Endothelial cell of umbilical vein (primary cell): ENCODE measurements at regions not wholly inside any gene's neighbourhood (a gene's known extent, or its start where the extent isn't known, plus 50 kb on each side); places are given as distances from the start of the nearest gene placed in this dataset.

ENCODE experiments used
- CTCF ChIP-seq, 2 donors: IDR thresholded peaks; 1 replicate in 1 of 2; 2 replicates in 1 of 2; pipeline ENCODE4 v1.5.1; 2011; ENCODE audit warnings: low read length in 2 of 2, mild to moderate bottlenecking in 2 of 2, moderate library complexity in 2 of 2, control low read depth in 1 of 2, inconsistent platforms in 1 of 2, low read depth in 1 of 2; ENCODE audit not compliant: insufficient read depth in 1 of 2; ENCODE audit errors: extremely low read depth in 1 of 2
- EZH2 ChIP-seq: IDR thresholded peaks from 2 replicates; pipeline ENCODE4 v1.6.1; 2012; ENCODE audit warnings: borderline replicate concordance, low read depth, mild to moderate bottlenecking, moderate library complexity, low read length, inconsistent platforms; ENCODE audit not compliant: severe bottlenecking
- FOS ChIP-seq: IDR thresholded peaks from 2 replicates; pipeline ENCODE4 v1.6.1; 2011; ENCODE audit warnings: mild to moderate bottlenecking, low read length, moderate library complexity, borderline replicate concordance; ENCODE audit not compliant: insufficient read depth
- JUN ChIP-seq: IDR thresholded peaks from 2 replicates; pipeline ENCODE4 v1.6.1; 2011; ENCODE audit warnings: borderline replicate concordance, low read depth; ENCODE audit not compliant: insufficient read length, insufficient read depth
- MAX ChIP-seq: IDR thresholded peaks from 2 replicates; pipeline ENCODE4 v1.6.1; 2011; ENCODE audit not compliant: insufficient read depth, insufficient read length
- MYC ChIP-seq: IDR thresholded peaks from one replicate; pipeline ENCODE4 v1.6.1; 2011; ENCODE audit warnings: mild to moderate bottlenecking, low read depth, low read length
- POLR2A ChIP-seq: IDR thresholded peaks from 2 replicates; pipeline ENCODE4 v1.6.1; 2012; ENCODE audit warnings: low read depth, mild to moderate bottlenecking, control low read depth, low read length
- POLR2AphosphoS5 ChIP-seq: IDR thresholded peaks from 2 replicates; pipeline ENCODE4 v1.6.1; 2012; ENCODE audit warnings: low read depth, mild to moderate bottlenecking, control low read depth, low read length, moderate library complexity; ENCODE audit not compliant: insufficient read depth

DNA sequence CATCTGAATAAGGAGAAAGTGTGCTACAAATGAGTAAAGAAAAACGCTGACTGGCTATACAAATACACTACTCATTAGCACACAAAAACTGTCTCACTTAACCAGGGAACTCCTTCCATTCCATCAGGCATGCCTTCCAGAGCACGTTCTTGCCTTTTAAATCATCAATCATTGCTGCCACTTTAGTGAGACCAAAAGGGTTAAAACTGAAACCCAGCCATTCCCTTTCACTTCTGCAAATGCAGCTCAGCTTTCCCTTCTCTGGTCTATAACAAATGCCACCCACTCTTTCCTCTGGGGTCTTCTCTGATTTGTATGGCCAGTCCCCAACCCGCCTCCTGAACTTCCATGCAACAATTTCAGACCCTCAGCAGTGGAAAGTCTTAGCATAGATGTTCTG lies 231.5 kb downstream of the TRIML1 start:
- TF ChIP-seq POLR2A (no peak), MAX (no peak), CTCF (IDR thresholded peaks at IDR 0.05; ENCODE audit: extremely low read depth in 1 of 2, insufficient read depth in 1 of 2, low read depth in 1 of 2, low read length in 2 of 2) (no peak), EZH2 (no peak), POLR2AphosphoS5 (no peak), FOS (no peak), JUN (no peak), MYC (no peak)
